ENCODE measurements at regions not wholly inside any gene's neighbourhood (a gene's known extent, or its start where the extent isn't known, plus 50 kb on each side); places are given as distances from the start of the nearest gene placed in this dataset.

DNA sequence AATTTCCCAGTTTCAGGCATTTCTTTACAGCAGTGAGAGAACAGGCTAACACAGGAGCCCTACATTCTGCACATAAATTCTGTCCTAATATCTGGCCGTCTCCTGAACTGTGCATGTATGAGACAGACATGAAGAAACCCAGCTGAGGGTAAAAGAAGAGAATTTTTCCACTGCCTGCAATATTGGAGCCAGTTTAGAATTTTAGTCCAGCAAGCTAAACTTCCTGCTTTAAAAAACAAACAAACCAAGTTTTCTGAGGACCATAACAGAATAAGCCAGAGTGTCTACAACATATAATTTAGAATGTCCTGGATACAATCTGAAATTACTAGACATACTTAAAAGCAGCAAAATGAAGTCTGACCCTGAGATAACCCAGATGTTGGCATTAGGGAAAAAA lies 215.1 kb upstream of the KLHL29 start:
- DNase-seq (ENCODE audit: extremely low read depth, low read depth), result no peak
- TF ChIP-seq, protein P1, sequence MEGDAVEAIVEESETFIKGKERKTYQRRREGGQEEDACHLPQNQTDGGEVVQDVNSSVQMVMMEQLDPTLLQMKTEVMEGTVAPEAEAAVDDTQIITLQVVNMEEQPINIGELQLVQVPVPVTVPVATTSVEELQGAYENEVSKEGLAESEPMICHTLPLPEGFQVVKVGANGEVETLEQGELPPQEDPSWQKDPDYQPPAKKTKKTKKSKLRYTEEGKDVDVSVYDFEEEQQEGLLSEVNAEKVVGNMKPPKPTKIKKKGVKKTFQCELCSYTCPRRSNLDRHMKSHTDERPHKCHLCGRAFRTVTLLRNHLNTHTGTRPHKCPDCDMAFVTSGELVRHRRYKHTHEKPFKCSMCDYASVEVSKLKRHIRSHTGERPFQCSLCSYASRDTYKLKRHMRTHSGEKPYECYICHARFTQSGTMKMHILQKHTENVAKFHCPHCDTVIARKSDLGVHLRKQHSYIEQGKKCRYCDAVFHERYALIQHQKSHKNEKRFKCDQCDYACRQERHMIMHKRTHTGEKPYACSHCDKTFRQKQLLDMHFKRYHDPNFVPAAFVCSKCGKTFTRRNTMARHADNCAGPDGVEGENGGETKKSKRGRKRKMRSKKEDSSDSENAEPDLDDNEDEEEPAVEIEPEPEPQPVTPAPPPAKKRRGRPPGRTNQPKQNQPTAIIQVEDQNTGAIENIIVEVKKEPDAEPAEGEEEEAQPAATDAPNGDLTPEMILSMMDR (IDR thresholded peaks at IDR 0.05; ENCODE audit: low read depth, low read length), result no peak

DNA sequence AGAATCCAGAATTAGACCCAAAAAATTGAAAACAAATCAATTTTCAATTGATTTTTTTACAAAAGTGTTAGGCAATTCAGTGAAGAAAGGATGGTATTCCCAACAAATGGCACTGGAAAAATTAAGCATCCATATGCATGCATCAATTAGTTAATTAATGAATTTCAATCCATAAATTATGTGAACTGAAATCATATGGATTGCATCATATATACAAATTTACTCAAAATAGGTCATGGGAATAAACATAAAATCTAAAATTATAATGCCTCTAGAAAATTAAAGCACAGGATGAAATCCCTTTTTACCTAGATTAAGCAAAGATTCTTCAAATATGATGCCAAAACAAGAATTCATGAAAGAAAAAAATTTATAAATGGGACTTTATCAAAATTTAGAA lies 213.9 kb upstream of the KLHL29 start:
- DNase-seq (ENCODE audit: extremely low read depth, low read depth), result no peak
- TF ChIP-seq, protein P1 (IDR thresholded peaks at IDR 0.05; ENCODE audit: low read depth, low read length), result no peak

DNA sequence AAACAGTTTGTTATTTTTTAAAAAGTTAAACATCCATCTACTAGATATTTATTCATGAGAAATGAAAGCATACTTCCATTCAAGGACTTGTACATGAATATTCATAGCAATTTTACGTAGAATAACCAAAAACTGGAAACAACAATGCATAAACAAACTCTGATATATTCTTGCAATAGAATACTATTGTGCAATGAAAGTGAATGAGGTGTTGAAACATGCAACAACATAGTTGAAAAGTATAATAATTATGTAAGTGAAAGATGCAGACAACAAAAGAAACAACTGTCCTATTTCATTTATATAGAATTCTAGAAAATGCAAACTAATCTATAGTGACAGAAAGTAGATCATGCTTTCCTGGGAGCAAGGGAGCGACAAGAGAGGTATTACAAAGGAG lies 206.6 kb upstream of the KLHL29 start:
- DNase-seq (ENCODE audit: extremely low read depth, low read depth), result no peak
- TF ChIP-seq, protein P1 (IDR thresholded peaks at IDR 0.05; ENCODE audit: low read depth, low read length), result no peak

DNA sequence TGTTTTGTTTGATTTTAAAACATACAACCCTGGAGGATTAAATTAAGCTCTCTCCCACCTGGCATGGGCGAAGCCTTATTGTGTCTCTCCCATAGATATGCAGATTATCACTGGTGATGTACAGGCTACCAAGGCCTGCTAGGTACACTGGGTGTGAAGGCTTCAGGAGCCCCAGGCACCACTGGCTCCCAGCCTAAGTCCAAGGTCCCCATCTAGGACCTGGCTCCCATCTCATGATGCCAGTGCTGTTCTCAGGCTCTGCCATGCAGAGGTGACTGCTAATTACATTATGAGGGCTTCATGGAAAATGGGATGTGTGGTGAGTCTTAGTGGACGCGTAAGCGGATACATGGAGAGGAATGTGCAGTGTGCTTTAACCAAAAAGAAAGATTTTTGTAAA lies 201.2 kb upstream of the KLHL29 start:
- DNase-seq (ENCODE audit: extremely low read depth, low read depth), result no peak
- TF ChIP-seq, protein P1 (IDR thresholded peaks at IDR 0.05; ENCODE audit: low read depth, low read length), result no peak

DNA sequence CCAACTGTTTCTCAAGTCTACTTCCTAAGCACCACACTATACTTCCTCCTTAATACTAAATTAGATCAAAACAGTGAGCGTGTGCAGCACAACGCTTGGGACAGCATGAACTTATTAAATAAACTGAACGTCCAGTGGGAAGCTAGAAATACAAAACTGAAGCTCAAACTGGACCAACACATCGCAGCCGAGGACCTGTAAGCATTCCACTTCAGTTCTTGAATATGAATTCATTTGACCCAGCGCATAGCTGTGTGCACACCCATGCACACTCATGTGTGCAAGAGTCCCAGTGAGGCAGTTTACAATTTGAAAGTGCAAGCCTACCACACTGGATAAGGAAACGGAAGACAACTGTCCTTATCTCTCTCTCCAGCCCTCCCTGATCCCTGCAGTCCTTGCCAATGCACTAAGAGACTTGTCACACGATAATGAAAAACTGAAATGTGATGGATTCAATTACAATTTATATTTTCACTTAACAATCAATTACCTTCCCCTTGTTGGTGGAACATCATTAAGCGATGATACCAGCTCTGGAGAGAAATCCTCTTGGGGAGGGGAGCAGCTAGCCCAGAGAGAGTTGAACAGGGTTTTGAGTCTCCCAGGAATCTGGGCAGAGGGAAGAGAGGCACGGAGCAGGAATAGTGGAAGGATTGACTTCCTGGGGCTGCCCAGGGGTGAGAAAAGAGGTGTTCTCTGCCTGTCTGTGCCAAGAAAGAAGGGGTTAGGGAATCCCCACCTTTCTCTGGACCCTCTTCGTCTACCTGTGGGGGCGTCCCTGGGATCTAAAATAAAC lies 186.5 kb upstream of the KLHL29 start:
- DNase-seq (ENCODE audit: extremely low read depth, low read depth), result no peak
- TF ChIP-seq, protein P1 (IDR thresholded peaks at IDR 0.05; ENCODE audit: low read depth, low read length), result no peak

DNA sequence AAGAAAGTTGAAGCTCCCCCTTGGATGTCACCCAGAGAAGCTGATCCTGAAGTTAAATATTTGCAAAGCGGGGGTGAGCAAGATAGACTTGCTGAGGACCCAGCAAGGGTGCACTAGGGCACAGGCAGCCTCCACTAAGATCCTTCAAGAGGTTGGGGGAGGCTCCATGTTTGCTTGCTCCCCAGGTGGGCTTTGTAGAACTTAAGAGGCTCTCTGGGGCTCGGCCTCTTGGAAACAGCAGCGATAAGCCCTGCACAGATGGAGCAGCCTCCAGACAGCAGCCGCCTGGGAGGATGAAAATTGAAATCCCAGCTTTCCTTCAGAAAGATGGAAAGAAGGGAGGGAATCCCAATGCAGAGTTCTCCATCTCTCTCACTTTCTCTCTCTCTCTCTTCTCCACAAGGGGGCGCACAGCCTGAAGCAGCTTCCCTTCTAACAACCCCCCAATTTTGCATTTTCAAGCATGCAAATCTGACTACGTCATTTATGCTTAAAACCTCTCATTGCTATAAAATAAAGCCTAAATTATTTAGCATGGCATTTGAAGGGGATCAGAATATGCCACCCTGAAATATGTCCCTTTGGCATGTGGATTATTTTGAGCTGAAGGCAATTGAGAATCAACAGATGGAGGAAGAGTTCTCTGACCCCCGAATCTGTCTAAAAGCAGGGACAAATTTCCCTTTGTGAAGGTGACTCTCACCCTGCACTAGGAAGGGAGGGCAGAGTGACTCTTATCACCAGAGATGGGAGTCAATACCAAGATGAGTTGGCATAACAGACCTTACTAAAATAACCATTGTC lies 185.7 kb upstream of the KLHL29 start:
- TF ChIP-seq, protein P1 (IDR thresholded peaks at IDR 0.05; ENCODE audit: low read depth, low read length), result peak; percentile 60
- DNase-seq (ENCODE audit: extremely low read depth, low read depth), result no peak
